ENCODE measurements at regions not wholly inside any gene's neighbourhood (a gene's known extent, or its start where the extent isn't known, plus 50 kb on each side); places are given as distances from the start of the nearest gene placed in this dataset.
"Not testable (repeated sequence)": the region's sequence is repeated elsewhere in the genome, so short reads cannot be mapped to it uniquely, and the experiment has no call there.

GRCh38 chr14:27890259-27890658 lies 876.3 kb upstream of the FOXG1 start:
- POLR2A ChIA-PET, result no interaction called here
- H3K27me3 Mint-ChIP-seq, result no peaks in the 10 kb centered on the region
- CTCF ChIA-PET, result no interaction called here
- no peak for ATAC-seq
- H3K4me1 Mint-ChIP-seq (ENCODE audit: low read depth), result no peaks in the 10 kb centered on the region
- no peak overlapping the region for H3K4me3 Mint-ChIP-seq
- no peak for TF ChIP-seq CTCF (IDR thresholded peaks at IDR 0.05)
- peaks cover 16% of the 10 kb centered on the region for H3K9me3 Mint-ChIP-seq
- no peak overlapping the region for H3K27ac Mint-ChIP-seq
- H3K36me3 Mint-ChIP-seq (ENCODE audit: low read depth), result no peaks in the 10 kb centered on the region
- DNase-seq, result no peak
- intact Hi-C loops (cut with micrococcal nuclease), result no loop called here

GRCh38 chr14:27908484-27908883 lies 858.1 kb upstream of the FOXG1 start:
- H3K4me1 Mint-ChIP-seq (ENCODE audit: low read depth); ATAC-seq; POLR2A ChIA-PET; intact Hi-C loops (cut with micrococcal nuclease); H3K36me3 Mint-ChIP-seq (ENCODE audit: low read depth); CTCF ChIA-PET; DNase-seq; H3K4me3 Mint-ChIP-seq; H3K27me3 Mint-ChIP-seq; H3K27ac Mint-ChIP-seq: not testable (repeated sequence)
- H3K9me3 Mint-ChIP-seq, result peaks cover 17% of the 10 kb centered on the region

GRCh38 chr14:27916326-27916725 lies 850.3 kb upstream of the FOXG1 start:
- no peak for TF ChIP-seq CTCF (IDR thresholded peaks at IDR 0.05)
- H3K27ac Mint-ChIP-seq, result no peak overlapping the region

GRCh38 chr14:27917896-27918295 lies 848.7 kb upstream of the FOXG1 start:
- POLR2A ChIA-PET, result no interaction called here
- Mint-ChIP-seq H3K27me3 (no peaks in the 10 kb centered on the region), H3K9me3 (peaks cover 15% of the 10 kb centered on the region), H3K4me1 (ENCODE audit: low read depth) (no peaks in the 10 kb centered on the region), H3K36me3 (ENCODE audit: low read depth) (no peaks in the 10 kb centered on the region), H3K4me3 (no peak overlapping the region), H3K27ac (no peak overlapping the region)
- TF ChIP-seq CTCF (IDR thresholded peaks at IDR 0.05), result no peak
- no peak for DNase-seq
- CTCF ChIA-PET, result no interaction called here
- intact Hi-C loops (cut with micrococcal nuclease), result no loop called here
- ATAC-seq, result no peak

More at GRCh38 chr14:27916326-27916725, 850.3 kb upstream of the FOXG1 start:
- Mint-ChIP-seq H3K4me3 (no peak overlapping the region), H3K4me1 (ENCODE audit: low read depth) (no peaks in the 10 kb centered on the region), H3K36me3 (ENCODE audit: low read depth) (no peaks in the 10 kb centered on the region), H3K9me3 (peaks cover 18% of the 10 kb centered on the region), H3K27me3 (no peaks in the 10 kb centered on the region)
- CTCF ChIA-PET, result no interaction called here
- ATAC-seq (no peak), DNase-seq (no peak)
- POLR2A ChIA-PET, result no interaction called here
- intact Hi-C loops (cut with micrococcal nuclease), result no loop called here

- no peak for ATAC-seq
- POLR2A ChIA-PET, result no interaction called here
- H3K27ac Mint-ChIP-seq, result no peak overlapping the region
- CTCF ChIA-PET, result no interaction called here
- DNase-seq, result no peak
- H3K4me1 Mint-ChIP-seq (ENCODE audit: low read depth), result no peaks in the 10 kb centered on the region
- intact Hi-C loops (cut with micrococcal nuclease), result no loop called here
- no peaks in the 10 kb centered on the region for H3K27me3 Mint-ChIP-seq
- no peaks in the 10 kb centered on the region for H3K36me3 Mint-ChIP-seq (ENCODE audit: low read depth)
- H3K4me3 Mint-ChIP-seq, result no peak overlapping the region
- peaks cover 9% of the 10 kb centered on the region for H3K9me3 Mint-ChIP-seq
- TF ChIP-seq CTCF (IDR thresholded peaks at IDR 0.05), result no peak
Observed at GRCh38 chr14:27927519-27927918, 839.1 kb upstream of the FOXG1 start.

GRCh38 chr14:27929797-27930347 lies 836.7 kb upstream of the FOXG1 start:
- peaks cover 25% of the 10 kb centered on the region for H3K9me3 Mint-ChIP-seq
- H3K4me1 Mint-ChIP-seq (ENCODE audit: low read depth), result no peaks in the 10 kb centered on the region
- no peak overlapping the region for H3K27ac Mint-ChIP-seq
- DNase-seq, result no peak
- ATAC-seq, result no peak
- ChIA-PET CTCF (no interaction called here), POLR2A (no interaction called here)
- H3K27me3 Mint-ChIP-seq, result no peaks in the 10 kb centered on the region
- H3K36me3 Mint-ChIP-seq (ENCODE audit: low read depth), result no peaks in the 10 kb centered on the region
- intact Hi-C loops (cut with micrococcal nuclease), result no loop called here
- no peak for TF ChIP-seq CTCF (IDR thresholded peaks at IDR 0.05)
- H3K4me3 Mint-ChIP-seq, result no peak overlapping the region

Measured in activated CD8-positive, alpha-beta T cell treated with anti-CD3 and anti-CD28 coated beads for 36 hours (primary cell).